COLO829 (cell line): ENCODE measurements at regions not wholly inside any gene's neighbourhood (a gene's known extent, or its start where the extent isn't known, plus 50 kb on each side); places are given as distances from the start of the nearest gene placed in this dataset.

Experiments
- DNase-seq: peaks from one replicate; pipeline ENCODE4 v3.0.0; 2012; ENCODE audit warnings: low spot score

DNA sequence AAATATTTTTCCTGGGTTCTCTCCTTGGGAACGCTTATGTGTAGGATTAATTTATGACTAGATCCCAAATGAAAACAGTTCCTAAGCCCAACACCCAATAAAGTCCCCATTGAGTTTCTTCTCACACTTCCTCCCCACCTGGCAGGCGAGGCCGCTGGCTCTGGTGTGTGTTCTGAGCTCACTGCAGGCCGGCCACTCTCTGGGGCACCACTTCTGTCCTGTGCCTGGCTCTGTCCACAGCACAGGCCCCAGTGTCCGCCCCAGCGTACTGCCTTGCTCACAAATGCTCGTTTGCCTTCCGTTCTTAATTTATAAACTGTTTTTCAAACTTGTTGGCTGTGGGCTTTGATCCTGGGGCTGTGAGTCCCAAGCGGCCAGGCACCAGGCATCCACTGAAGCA is 90.6 kb downstream of the TLR5 start:
- no peak for DNase-seq

GRCh38 chr1:223052931-223053330 is 90.1 kb downstream of the TLR5 start:
- no peak for DNase-seq

- DNase-seq, result no peak
These were observed 86.2 kb downstream of the TLR5 start for GRCh38 chr1:223056802-223057201.

GRCh38 chr1:223057569-223058093 is 85.4 kb downstream of the TLR5 start:
- no peak for DNase-seq
